ENCODE measurements at regions not wholly inside any gene's neighbourhood (a gene's known extent, or its start where the extent isn't known, plus 50 kb on each side); places are given as distances from the start of the nearest gene placed in this dataset.

DNA sequence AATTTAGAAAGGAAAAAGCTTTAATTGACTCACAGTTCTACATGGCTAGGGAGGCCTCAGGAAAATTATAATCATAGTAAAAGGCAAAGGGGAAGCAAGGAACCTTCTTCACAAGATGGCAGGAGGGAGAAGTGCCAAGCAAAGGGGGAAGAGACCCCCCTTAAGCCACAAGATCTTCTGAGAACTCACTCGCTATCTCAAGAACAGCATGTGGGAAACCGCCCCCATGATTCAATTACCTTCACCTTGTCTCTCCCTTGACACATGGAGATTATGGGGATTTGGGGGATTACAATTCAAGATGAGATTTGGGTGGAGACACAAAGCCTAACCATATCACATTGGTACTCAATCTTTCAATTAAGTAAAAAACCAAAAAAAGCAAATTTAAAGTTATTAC is 1778.7 kb upstream of the MIR17HG start:
- TF ChIP-seq, protein P1, sequence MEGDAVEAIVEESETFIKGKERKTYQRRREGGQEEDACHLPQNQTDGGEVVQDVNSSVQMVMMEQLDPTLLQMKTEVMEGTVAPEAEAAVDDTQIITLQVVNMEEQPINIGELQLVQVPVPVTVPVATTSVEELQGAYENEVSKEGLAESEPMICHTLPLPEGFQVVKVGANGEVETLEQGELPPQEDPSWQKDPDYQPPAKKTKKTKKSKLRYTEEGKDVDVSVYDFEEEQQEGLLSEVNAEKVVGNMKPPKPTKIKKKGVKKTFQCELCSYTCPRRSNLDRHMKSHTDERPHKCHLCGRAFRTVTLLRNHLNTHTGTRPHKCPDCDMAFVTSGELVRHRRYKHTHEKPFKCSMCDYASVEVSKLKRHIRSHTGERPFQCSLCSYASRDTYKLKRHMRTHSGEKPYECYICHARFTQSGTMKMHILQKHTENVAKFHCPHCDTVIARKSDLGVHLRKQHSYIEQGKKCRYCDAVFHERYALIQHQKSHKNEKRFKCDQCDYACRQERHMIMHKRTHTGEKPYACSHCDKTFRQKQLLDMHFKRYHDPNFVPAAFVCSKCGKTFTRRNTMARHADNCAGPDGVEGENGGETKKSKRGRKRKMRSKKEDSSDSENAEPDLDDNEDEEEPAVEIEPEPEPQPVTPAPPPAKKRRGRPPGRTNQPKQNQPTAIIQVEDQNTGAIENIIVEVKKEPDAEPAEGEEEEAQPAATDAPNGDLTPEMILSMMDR (conservative IDR thresholded peaks at IDR 0.05; ENCODE audit: low read depth, low read length), result no peak
- TF ChIP-seq EZH2 (IDR thresholded peaks at IDR 0.05; ENCODE audit: low read length, unreplicated experiment) (no peak), EZH2phosphoT487 (IDR thresholded peaks at IDR 0.05; ENCODE audit: borderline replicate concordance, low read length) (no peak)
